H1 (cell line): ENCODE measurements at regions not wholly inside any gene's neighbourhood (a gene's known extent, or its start where the extent isn't known, plus 50 kb on each side); places are given as distances from the start of the nearest gene placed in this dataset.

Experiments
- CTCF ChIA-PET: fragments of 300-600 bp; sonication (Branson Sonifier 250); formaldehyde crosslinking; loops from one replicate; lab custom pipeline; 2021; ENCODE audit not compliant: partially characterized antibody; lab: Charles Lee
- POLR2A ChIA-PET: fragments of 300-600 bp; sonication (Branson Sonifier 250); formaldehyde crosslinking; loops from one replicate; lab custom pipeline; 2021; ENCODE audit warnings: inconsistent platforms; ENCODE audit not compliant: partially characterized antibody; lab: Charles Lee
- DNase-seq, 2 experiments: peaks; one replicate each; pipeline versions ENCODE4 v3.0.0 to v3.0.0-alpha.2; 2010 to 2022; ENCODE audit warnings: low spot score in 2 of 2, low read depth in 1 of 2, mixed read lengths in 1 of 2
- FAIRE-seq: peaks from 2 replicates; lab custom pipeline; 2011; peaks lifted over from hg19 to GRCh38; lab: Jason Lieb, UNC
- H2AFZ ChIP-seq: 2 replicates; pipeline ENCODE4 v1.8.1; 2012; ENCODE audit warnings: low read length, inconsistent platforms
- H2AK5ac ChIP-seq: 2 replicates; pipeline ENCODE4 v1.6.1; 2013; ENCODE audit warnings: low read depth, low read length
- H2BK120ac ChIP-seq: replicated peaks from 2 replicates; pipeline ENCODE3; 2013; ENCODE audit warnings: low read depth, low read length, inconsistent platforms
- H2BK12ac ChIP-seq: 2 replicates; pipeline ENCODE4 v1.6.1; 2013; ENCODE audit warnings: low read depth, low read length
- H2BK15ac ChIP-seq: 2 replicates; pipeline ENCODE4 v1.6.1; 2013; ENCODE audit warnings: low read length
- H2BK20ac ChIP-seq: 2 replicates; pipeline ENCODE4 v1.6.1; 2013; ENCODE audit warnings: low read length
- H2BK5ac ChIP-seq: 2 replicates; pipeline ENCODE4 v1.6.1; 2013; ENCODE audit warnings: low read depth, low read length
- H3K14ac ChIP-seq: 2 replicates; pipeline ENCODE4 v1.6.1; 2013; ENCODE audit warnings: inconsistent platforms; ENCODE audit not compliant: insufficient read length
- H3K18ac ChIP-seq: 2 replicates; pipeline ENCODE4 v1.6.1; 2013; ENCODE audit warnings: low read length; ENCODE audit errors: extremely low read depth
- H3K23ac ChIP-seq: 2 replicates; pipeline ENCODE4 v1.6.1; 2013; ENCODE audit warnings: inconsistent platforms; ENCODE audit not compliant: insufficient read length
- H3K23me2 ChIP-seq: 2 replicates; pipeline ENCODE4 v1.6.1; 2013; ENCODE audit warnings: low read depth, low read length
- H3K27ac ChIP-seq: 2 replicates; pipeline ENCODE4 v1.6.1; 2011; ENCODE audit warnings: low read depth, low read length, inconsistent platforms
- H3K27me3 ChIP-seq, 4 experiments: replicated peaks in 1 of 4; 1 replicate in 1 of 4; 2 replicates in 3 of 4; pipeline versions ENCODE4 v1.6.1 to v1.8.1; 2011 to 2013; ENCODE audit warnings: low read length in 3 of 4, mild to moderate bottlenecking in 3 of 4, inconsistent platforms in 2 of 4, mixed read lengths in 2 of 4, moderate library complexity in 1 of 4; ENCODE audit not compliant: control insufficient read depth in 3 of 4, insufficient read depth in 3 of 4; ENCODE audit errors: extremely low read depth in 1 of 4
- H3K36me3 ChIP-seq, 4 experiments: 2 replicates each; pipeline versions ENCODE4 v1.6.1 to v1.8.1; 2011 to 2013; ENCODE audit warnings: mild to moderate bottlenecking in 4 of 4, low read length in 3 of 4, moderate library complexity in 2 of 4, control low read depth in 1 of 4, inconsistent platforms in 1 of 4; ENCODE audit not compliant: insufficient read depth in 4 of 4, control insufficient read depth in 2 of 4
- H3K4ac ChIP-seq: replicated peaks from 2 replicates; pipeline ENCODE3; 2013; ENCODE audit warnings: low read length, low read depth, mixed read lengths, inconsistent platforms; ENCODE audit not compliant: insufficient read length
- H3K4me1 ChIP-seq, 4 experiments: replicated peaks in 1 of 4; 1 replicate in 1 of 4; 2 replicates in 3 of 4; pipeline versions ENCODE4 v1.6.1 to v1.8.1; 2011 to 2013; ENCODE audit warnings: low read length in 3 of 4, inconsistent platforms in 2 of 4, mixed read lengths in 1 of 4; ENCODE audit not compliant: insufficient read depth in 4 of 4, control insufficient read depth in 3 of 4
- H3K4me2 ChIP-seq, 2 experiments: 2 replicates each; pipeline versions ENCODE4 v1.6.1 to v1.8.1; 2011 to 2013; ENCODE audit warnings: low read depth in 2 of 2, low read length in 2 of 2, control low read depth in 1 of 2, inconsistent platforms in 1 of 2, mild to moderate bottlenecking in 1 of 2; ENCODE audit not compliant: insufficient read depth in 1 of 2
- H3K4me3 ChIP-seq, 4 experiments: fragments of 200-600, 300-600 bp in 1 of 4; sonication (generic), shearing (Covaris generic), sonication (Bioruptor Twin) in 1 of 4; 2 replicates each; pipeline versions ENCODE4 v1.5.1 to v1.8.1; 2011 to 2016; ENCODE audit warnings: low read length in 4 of 4, low read depth in 3 of 4, control low read depth in 2 of 4, inconsistent platforms in 2 of 4, mild to moderate bottlenecking in 2 of 4, mixed read lengths in 1 of 4, moderate library complexity in 1 of 4; ENCODE audit not compliant: insufficient read depth in 2 of 4; ENCODE audit errors: extremely low read depth in 1 of 4
- H3K56ac ChIP-seq: replicated peaks from 2 replicates; pipeline ENCODE3; 2013; ENCODE audit warnings: low read depth, mild to moderate bottlenecking, mixed read lengths, low read length, inconsistent platforms; ENCODE audit not compliant: insufficient read length
- H3K79me1 ChIP-seq: 2 replicates; pipeline ENCODE4 v1.6.1; 2013; ENCODE audit warnings: low read depth, low read length, control low read depth
- H3K79me2 ChIP-seq, 2 experiments: 2 replicates each; pipeline versions ENCODE4 v1.6.1 to v1.8.1; 2012 to 2013; ENCODE audit warnings: low read length in 2 of 2, mild to moderate bottlenecking in 2 of 2, inconsistent platforms in 1 of 2; ENCODE audit not compliant: insufficient read depth in 2 of 2, control insufficient read depth in 1 of 2
- H3K9ac ChIP-seq, 4 experiments: replicated peaks in 1 of 4; 1 replicate in 1 of 4; 2 replicates in 3 of 4; pipeline versions ENCODE4 v1.6.1 to v1.8.1; 2011 to 2013; ENCODE audit warnings: low read depth in 3 of 4, low read length in 3 of 4, control low read depth in 2 of 4, mild to moderate bottlenecking in 2 of 4, moderate library complexity in 2 of 4, inconsistent platforms in 1 of 4; ENCODE audit errors: extremely low read depth in 1 of 4
- H3K9me3 ChIP-seq, 2 experiments: 2 replicates each; pipeline versions ENCODE4 v1.6.1 to v1.8.1; 2012 to 2013; ENCODE audit warnings: mild to moderate bottlenecking in 2 of 2, moderate library complexity in 2 of 2, control low read depth in 1 of 2, inconsistent platforms in 1 of 2, low read depth in 1 of 2, low read length in 1 of 2, mixed read lengths in 1 of 2; ENCODE audit not compliant: insufficient read depth in 2 of 2
- H4K20me1 ChIP-seq, 2 experiments: replicated peaks in 1 of 2; 2 replicates each; pipeline versions ENCODE3 to v1.8.1; 2011 to 2013; ENCODE audit warnings: inconsistent platforms in 2 of 2, low read length in 2 of 2, mild to moderate bottlenecking in 1 of 2; ENCODE audit not compliant: insufficient read depth in 2 of 2, control insufficient read depth in 1 of 2
- H4K5ac ChIP-seq: 2 replicates; pipeline ENCODE4 v1.6.1; 2013; ENCODE audit warnings: low read length, low read depth, mixed read lengths, inconsistent platforms; ENCODE audit not compliant: insufficient read length
- H4K8ac ChIP-seq: 2 replicates; pipeline ENCODE4 v1.8.0; 2013; ENCODE audit warnings: mild to moderate bottlenecking, moderate library complexity, low read length, inconsistent platforms; ENCODE audit not compliant: insufficient read depth; ENCODE audit errors: extremely low read depth
- H4K91ac ChIP-seq: replicated peaks from 2 replicates; pipeline ENCODE3; 2013; ENCODE audit warnings: low read length, mixed read lengths, inconsistent platforms; ENCODE audit not compliant: insufficient read length
- BACH1 ChIP-seq: IDR thresholded peaks from 2 replicates; pipeline ENCODE4 v1.6.1; 2012; ENCODE audit warnings: low read length, improper control_type of control experiment
- CBX8 ChIP-seq: fragments of 300-800, 300-1000 bp; sonication (generic); IDR thresholded peaks from 2 replicates; pipeline ENCODE4 v1.7.1; 2016; ENCODE audit warnings: low read depth, low read length, borderline replicate concordance
- SP1 ChIP-seq: IDR thresholded peaks from 2 replicates; pipeline ENCODE4 v1.6.1; 2011; ENCODE audit warnings: low read depth, low read length
- SRF ChIP-seq: IDR thresholded peaks from 2 replicates; pipeline ENCODE4 v1.6.1; 2011; ENCODE audit warnings: mild to moderate bottlenecking, low read depth, low read length, moderate library complexity

- H3K23ac ChIP-seq: no peak overlapping the region
- FAIRE-seq (no peak), DNase-seq (no peak)
- no peaks in the 10 kb centered on the region for H3K36me3 ChIP-seq
- no peak overlapping the region for H2BK12ac ChIP-seq
- no peak overlapping the region for H4K5ac ChIP-seq
- no peaks in the 10 kb centered on the region for H3K79me2 ChIP-seq
- no peak overlapping the region for H4K8ac ChIP-seq
- no peak overlapping the region for H2BK20ac ChIP-seq
- CTCF ChIA-PET: no interaction called here
- H3K27ac ChIP-seq: no peak overlapping the region
- no peak overlapping the region for H4K91ac ChIP-seq
- no peaks in the 10 kb centered on the region for H3K79me1 ChIP-seq
- H2BK15ac ChIP-seq: no peak overlapping the region
- H3K4me3 ChIP-seq: no peak overlapping the region
- H3K4ac ChIP-seq: no peak overlapping the region
- H4K20me1 ChIP-seq: no peaks in the 10 kb centered on the region
- H2BK5ac ChIP-seq: no peak overlapping the region
- no peak overlapping the region for H3K18ac ChIP-seq
- H2AFZ ChIP-seq: no peak overlapping the region
- H3K56ac ChIP-seq: no peak overlapping the region
- H3K14ac ChIP-seq: no peak overlapping the region
- no peak overlapping the region for H2AK5ac ChIP-seq
- no peaks in the 10 kb centered on the region for H3K4me1 ChIP-seq
- no peak overlapping the region for H2BK120ac ChIP-seq
- no peaks in the 10 kb centered on the region for H3K27me3 ChIP-seq
- H3K4me2 ChIP-seq: no peak overlapping the region
- POLR2A ChIA-PET: no interaction called here
- H3K9me3 ChIP-seq: no peaks in the 10 kb centered on the region
- H3K23me2 ChIP-seq: no peaks in the 10 kb centered on the region
- no peak overlapping the region for H3K9ac ChIP-seq
- TF ChIP-seq SRF (no peak), SP1 (no peak), CBX8 (no peak), BACH1 (no peak)
Observed at GRCh38 chr4:97003715-97004114, 1139.6 kb downstream of the STPG2 start.
